ENCODE measurements at regions not wholly inside any gene's neighbourhood (a gene's known extent, or its start where the extent isn't known, plus 50 kb on each side); places are given as distances from the start of the nearest gene placed in this dataset.

- no peak for TF ChIP-seq CTCF (IDR thresholded peaks at IDR 0.05)
- TF ChIP-seq POLR2A (IDR thresholded peaks at IDR 0.05) = no peak
These were observed 331.5 kb downstream of the ENC1 start for GRCh38 chr5:74309050-74309449.

Measured in testis (tissue), 2 donors.